Colonic mucosa (tissue), 4 donors: ENCODE measurements at regions not wholly inside any gene's neighbourhood (a gene's known extent, or its start where the extent isn't known, plus 50 kb on each side); places are given as distances from the start of the nearest gene placed in this dataset.

Experiments
- DNase-seq: peaks from one replicate; pipeline ENCODE4 v3.0.0-alpha.2; 2020
- H3K27ac ChIP-seq: fragments of 200-600 bp; one replicate; pipeline ENCODE4 v1.8.0; 2021
- H3K27me3 ChIP-seq: fragments of 200-600 bp; one replicate; pipeline ENCODE4 v1.8.0; 2021
- H3K36me3 ChIP-seq: fragments of 200-600 bp; one replicate; pipeline ENCODE4 v1.8.0; 2021
- H3K4me1 ChIP-seq: fragments of 200-600 bp; one replicate; pipeline ENCODE4 v1.8.0; 2021; ENCODE audit warnings: mild to moderate bottlenecking
- H3K4me3 ChIP-seq: fragments of 200-600 bp; one replicate; pipeline ENCODE4 v1.8.0; 2021
- H3K9ac ChIP-seq, 2 donors: one replicate each; pipeline ENCODE4 v1.7.0; 2013; ENCODE audit warnings: control low read depth in 2 of 2, low read depth in 2 of 2, low read length in 2 of 2
- H3K9me3 ChIP-seq: fragments of 200-600 bp; one replicate; pipeline ENCODE4 v1.8.0; 2021
- intact Hi-C: fragments of 100-400 bp; cut with DNase I; formaldehyde crosslinking; loops from one replicate; pipeline ENCODE4 v1.14.1; 2022
- TF ChIP-seq, protein P1 (sequence below): fragments of 200-600 bp; IDR thresholded peaks from one replicate; pipeline ENCODE4 v1.8.0; 2022; ENCODE audit warnings: antibody characterized with exemption, mild to moderate bottlenecking
- donor health status: healthy.
- donor health status: DM: no; HTN: no; CAD: no.
- donor health status: DM: no; HTN: no; CAD: no.

GRCh38 chr5:163185315-163185714 lies 252.1 kb upstream of the CCNG1 start:
- TF ChIP-seq, protein P1, sequence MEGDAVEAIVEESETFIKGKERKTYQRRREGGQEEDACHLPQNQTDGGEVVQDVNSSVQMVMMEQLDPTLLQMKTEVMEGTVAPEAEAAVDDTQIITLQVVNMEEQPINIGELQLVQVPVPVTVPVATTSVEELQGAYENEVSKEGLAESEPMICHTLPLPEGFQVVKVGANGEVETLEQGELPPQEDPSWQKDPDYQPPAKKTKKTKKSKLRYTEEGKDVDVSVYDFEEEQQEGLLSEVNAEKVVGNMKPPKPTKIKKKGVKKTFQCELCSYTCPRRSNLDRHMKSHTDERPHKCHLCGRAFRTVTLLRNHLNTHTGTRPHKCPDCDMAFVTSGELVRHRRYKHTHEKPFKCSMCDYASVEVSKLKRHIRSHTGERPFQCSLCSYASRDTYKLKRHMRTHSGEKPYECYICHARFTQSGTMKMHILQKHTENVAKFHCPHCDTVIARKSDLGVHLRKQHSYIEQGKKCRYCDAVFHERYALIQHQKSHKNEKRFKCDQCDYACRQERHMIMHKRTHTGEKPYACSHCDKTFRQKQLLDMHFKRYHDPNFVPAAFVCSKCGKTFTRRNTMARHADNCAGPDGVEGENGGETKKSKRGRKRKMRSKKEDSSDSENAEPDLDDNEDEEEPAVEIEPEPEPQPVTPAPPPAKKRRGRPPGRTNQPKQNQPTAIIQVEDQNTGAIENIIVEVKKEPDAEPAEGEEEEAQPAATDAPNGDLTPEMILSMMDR, result no peak
- no peaks in the 10 kb centered on the region for H3K9me3 ChIP-seq

GRCh38 chr5:163189023-163189553 lies 248.3 kb upstream of the CCNG1 start:
- Histone ChIP-seq H3K4me1 (no peaks in the 10 kb centered on the region), H3K9me3 (no peaks in the 10 kb centered on the region)
- intact Hi-C loops, result no loop called here

More at GRCh38 chr5:163185315-163185714, 252.1 kb upstream of the CCNG1 start:
- no peak for DNase-seq
- Histone ChIP-seq H3K27ac (no peak overlapping the region), H3K9ac (no peak overlapping the region), H3K36me3 (no peaks in the 10 kb centered on the region), H3K4me1 (no peaks in the 10 kb centered on the region), H3K27me3 (no peaks in the 10 kb centered on the region), H3K4me3 (no peak overlapping the region)
- intact Hi-C loops, result no loop called here

DNA sequence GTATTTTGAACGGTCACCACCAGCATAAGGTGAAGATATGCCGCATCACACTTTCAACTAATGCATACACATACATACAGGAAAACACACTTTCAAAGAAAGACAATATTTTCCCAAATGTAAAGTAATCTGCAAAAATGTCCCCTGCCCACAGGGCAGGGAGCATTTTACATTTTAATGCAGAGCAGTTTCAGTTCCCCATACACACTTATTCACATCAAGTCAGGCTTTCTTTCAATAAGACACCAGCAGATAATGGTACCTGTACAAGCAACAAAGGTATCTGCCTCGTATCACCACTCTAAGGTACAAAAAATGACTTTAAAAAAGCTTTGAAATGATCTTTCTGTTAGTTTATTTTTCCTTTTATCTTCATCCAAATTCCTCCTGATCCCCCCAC lies 247.1 kb upstream of the CCNG1 start:
- Histone ChIP-seq H3K9ac (no peak overlapping the region), H3K27me3 (no peaks in the 10 kb centered on the region), H3K36me3 (no peaks in the 10 kb centered on the region), H3K27ac (no peak overlapping the region), H3K9me3 (no peaks in the 10 kb centered on the region), H3K4me1 (no peaks in the 10 kb centered on the region), H3K4me3 (no peak overlapping the region)
- TF ChIP-seq, protein P1, result no peak
- DNase-seq, result no peak
- intact Hi-C loops, result no loop called here

More at GRCh38 chr5:163189023-163189553, 248.3 kb upstream of the CCNG1 start:
- H3K4me3 ChIP-seq, result no peak overlapping the region
- no peak overlapping the region for H3K9ac ChIP-seq
- DNase-seq, result no peak
- H3K27me3 ChIP-seq, result no peaks in the 10 kb centered on the region
- no peak overlapping the region for H3K27ac ChIP-seq
- H3K36me3 ChIP-seq, result no peaks in the 10 kb centered on the region
- TF ChIP-seq, protein P1, result no peak

- H3K9me3 ChIP-seq, result no peaks in the 10 kb centered on the region
- no peaks in the 10 kb centered on the region for H3K27me3 ChIP-seq
- TF ChIP-seq, protein P1, result no peak
- intact Hi-C loops, result no loop called here
- H3K36me3 ChIP-seq, result no peaks in the 10 kb centered on the region
- H3K9ac ChIP-seq, result no peak overlapping the region
- no peak for DNase-seq
- H3K4me3 ChIP-seq, result no peak overlapping the region
- no peak overlapping the region for H3K27ac ChIP-seq
- no peaks in the 10 kb centered on the region for H3K4me1 ChIP-seq
Observed at GRCh38 chr5:163190784-163191183, 246.6 kb upstream of the CCNG1 start.

- H3K36me3 ChIP-seq, result no peaks in the 10 kb centered on the region
- H3K4me3 ChIP-seq, result no peak overlapping the region
- H3K27me3 ChIP-seq, result no peaks in the 10 kb centered on the region
- intact Hi-C loops, result no loop called here
- H3K9ac ChIP-seq, result no peak overlapping the region
- TF ChIP-seq, protein P1, result no peak
- H3K9me3 ChIP-seq, result no peaks in the 10 kb centered on the region
- no peaks in the 10 kb centered on the region for H3K4me1 ChIP-seq
- H3K27ac ChIP-seq, result no peak overlapping the region
- DNase-seq, result no peak
Observed at GRCh38 chr5:163193886-163194285, 243.5 kb upstream of the CCNG1 start.
